Hematopoietic multipotent progenitor cell treated with erythropoietin and hydrocortisone succinate and interleukin-3 and kit ligand, for 4 days (in vitro differentiated cells): ENCODE measurements at regions not wholly inside any gene's neighbourhood (a gene's known extent, or its start where the extent isn't known, plus 50 kb on each side); places are given as distances from the start of the nearest gene placed in this dataset.
A peak's percentile ranks its signal among the peaks of the same experiment; 100 is the strongest.
"Not testable (repeated sequence)": the region's sequence is repeated elsewhere in the genome, so short reads cannot be mapped to it uniquely, and the experiment has no call there.

ENCODE experiments used
- DNase-seq: peaks from one replicate; pipeline ENCODE4 v3.0.0-alpha.2; 2015

- DNase-seq, result no peak
Measured at GRCh38 chr7:15046861-15047260, 144.3 kb upstream of the DGKB start.

- peak; percentile 57 for DNase-seq
Measured at GRCh38 chr7:15043931-15044330, 141.4 kb upstream of the DGKB start.

- DNase-seq, result peak; percentile 90
Measured at GRCh38 chr7:15042285-15043065, 139.9 kb upstream of the DGKB start.

GRCh38 chr7:15041226-15041625, 138.7 kb upstream of the DGKB start:
- DNase-seq, result no peak

GRCh38 chr7:15035814-15036213, 133.3 kb upstream of the DGKB start:
- no peak for DNase-seq

- peak; percentile 44 for DNase-seq
Measured at GRCh38 chr7:15033039-15033438, 130.5 kb upstream of the DGKB start.

GRCh38 chr7:15018981-15019380, 116.4 kb upstream of the DGKB start:
- no peak for DNase-seq

- DNase-seq, result no peak
Measured at GRCh38 chr7:15016766-15017165, 114.2 kb upstream of the DGKB start.

- no peak for DNase-seq
Measured at GRCh38 chr7:15016315-15016667, 113.7 kb upstream of the DGKB start.

GRCh38 chr7:15015545-15016314, 113.2 kb upstream of the DGKB start:
- peak; percentile 82 for DNase-seq

GRCh38 chr7:15012135-15012534, 109.6 kb upstream of the DGKB start:
- no peak for DNase-seq

- no peak for DNase-seq
Measured at GRCh38 chr7:15011289-15011688, 108.7 kb upstream of the DGKB start.

GRCh38 chr7:15007507-15007906, 105.0 kb upstream of the DGKB start:
- peak; percentile 52 for DNase-seq

GRCh38 chr7:15005672-15006071, 103.1 kb upstream of the DGKB start:
- no peak for DNase-seq

- DNase-seq, result no peak
Measured at GRCh38 chr7:15000157-15000556, 97.6 kb upstream of the DGKB start.

GRCh38 chr7:14999331-14999730, 96.8 kb upstream of the DGKB start:
- peak; percentile 7 for DNase-seq

- no peak for DNase-seq
Measured at GRCh38 chr7:14995774-14996173, 93.2 kb upstream of the DGKB start.

GRCh38 chr7:14988941-14989340, 86.4 kb upstream of the DGKB start:
- no peak for DNase-seq

- DNase-seq, result no peak
Measured at GRCh38 chr7:14978687-14979086, 76.1 kb upstream of the DGKB start.

- DNase-seq, result no peak
Measured at GRCh38 chr7:14974688-14975087, 72.1 kb upstream of the DGKB start.

- no peak for DNase-seq
Measured at GRCh38 chr7:14973712-14974428, 71.3 kb upstream of the DGKB start.

GRCh38 chr7:14971678-14972077, 69.1 kb upstream of the DGKB start:
- DNase-seq, result not testable (repeated sequence)

GRCh38 chr7:14967376-14967775, 64.8 kb upstream of the DGKB start:
- DNase-seq, result not testable (repeated sequence)

GRCh38 chr7:14962778-14963177, 60.2 kb upstream of the DGKB start:
- DNase-seq, result no peak
